Colonic mucosa (tissue), 4 donors: ENCODE measurements at regions not wholly inside any gene's neighbourhood (a gene's known extent, or its start where the extent isn't known, plus 50 kb on each side); places are given as distances from the start of the nearest gene placed in this dataset.

Experiments used
- DNase-seq: peaks from one replicate; pipeline ENCODE4 v3.0.0-alpha.2; 2020
- H3K27ac ChIP-seq: fragments of 200-600 bp; one replicate; pipeline ENCODE4 v1.8.0; 2021
- H3K27me3 ChIP-seq: fragments of 200-600 bp; one replicate; pipeline ENCODE4 v1.8.0; 2021
- H3K36me3 ChIP-seq: fragments of 200-600 bp; one replicate; pipeline ENCODE4 v1.8.0; 2021
- H3K4me1 ChIP-seq: fragments of 200-600 bp; one replicate; pipeline ENCODE4 v1.8.0; 2021; ENCODE audit warnings: mild to moderate bottlenecking
- H3K4me3 ChIP-seq: fragments of 200-600 bp; one replicate; pipeline ENCODE4 v1.8.0; 2021
- H3K9ac ChIP-seq, 2 donors: one replicate each; pipeline ENCODE4 v1.7.0; 2013; ENCODE audit warnings: control low read depth in 2 of 2, low read depth in 2 of 2, low read length in 2 of 2
- H3K9me3 ChIP-seq: fragments of 200-600 bp; one replicate; pipeline ENCODE4 v1.8.0; 2021
- CTCF ChIP-seq: fragments of 200-600 bp; IDR thresholded peaks from one replicate; pipeline ENCODE4 v1.8.0; 2022; ENCODE audit warnings: antibody characterized with exemption, mild to moderate bottlenecking
- intact Hi-C: fragments of 100-400 bp; cut with DNase I; formaldehyde crosslinking; loops from one replicate; pipeline ENCODE4 v1.14.1; 2022
- donor health status: healthy.
- donor health status: DM: no; HTN: no; CAD: no.
- donor health status: DM: no; HTN: no; CAD: no.

GRCh38 chr2:217138284-217138683, 278.4 kb upstream of the TNP1 start:
- Histone ChIP-seq H3K4me1 (no peaks in the 10 kb centered on the region), H3K27ac (no peak overlapping the region), H3K9ac (no peak overlapping the region), H3K27me3 (no peaks in the 10 kb centered on the region), H3K9me3 (no peaks in the 10 kb centered on the region), H3K4me3 (no peak overlapping the region), H3K36me3 (no peaks in the 10 kb centered on the region)
- no peak for TF ChIP-seq CTCF
- DNase-seq: no peak
- intact Hi-C loops: no loop called here

GRCh38 chr2:217127744-217128143, 267.9 kb upstream of the TNP1 start:
- Histone ChIP-seq H3K36me3 (no peaks in the 10 kb centered on the region), H3K27me3 (no peaks in the 10 kb centered on the region), H3K9me3 (no peaks in the 10 kb centered on the region), H3K4me1 (no peaks in the 10 kb centered on the region), H3K4me3 (no peak overlapping the region), H3K9ac (no peak overlapping the region), H3K27ac (no peak overlapping the region)
- TF ChIP-seq CTCF: no peak
- intact Hi-C loops: no loop called here
- no peak for DNase-seq

- no peaks in the 10 kb centered on the region for H3K4me1 ChIP-seq
- no peak overlapping the region for H3K4me3 ChIP-seq
- no peak overlapping the region for H3K27ac ChIP-seq
- no peaks in the 10 kb centered on the region for H3K36me3 ChIP-seq
- no peak for DNase-seq
- no peaks in the 10 kb centered on the region for H3K27me3 ChIP-seq
- intact Hi-C loops: no loop called here
- no peak for TF ChIP-seq CTCF
- no peaks in the 10 kb centered on the region for H3K9me3 ChIP-seq
- no peak overlapping the region for H3K9ac ChIP-seq
These were observed 265.1 kb upstream of the TNP1 start for GRCh38 chr2:217125014-217125413.

GRCh38 chr2:217124050-217124449, 264.2 kb upstream of the TNP1 start:
- DNase-seq: no peak
- Histone ChIP-seq H3K27me3 (no peaks in the 10 kb centered on the region), H3K9ac (no peak overlapping the region), H3K4me3 (no peak overlapping the region), H3K27ac (no peak overlapping the region), H3K4me1 (no peaks in the 10 kb centered on the region), H3K36me3 (no peaks in the 10 kb centered on the region), H3K9me3 (no peaks in the 10 kb centered on the region)
- intact Hi-C loops: no loop called here
- no peak for TF ChIP-seq CTCF

- no peak for TF ChIP-seq CTCF
- no peak for DNase-seq
- no peaks in the 10 kb centered on the region for H3K36me3 ChIP-seq
- H3K9ac ChIP-seq: no peak overlapping the region
- H3K4me3 ChIP-seq: no peak overlapping the region
- H3K9me3 ChIP-seq: no peaks in the 10 kb centered on the region
- H3K27ac ChIP-seq: no peak overlapping the region
- H3K4me1 ChIP-seq: no peaks in the 10 kb centered on the region
- intact Hi-C loops: no loop called here
- H3K27me3 ChIP-seq: no peaks in the 10 kb centered on the region
These were observed 261.7 kb upstream of the TNP1 start for GRCh38 chr2:217121565-217121964.

GRCh38 chr2:217120429-217120828, 260.6 kb upstream of the TNP1 start:
- no peaks in the 10 kb centered on the region for H3K36me3 ChIP-seq
- TF ChIP-seq CTCF: no peak
- H3K9me3 ChIP-seq: no peaks in the 10 kb centered on the region
- H3K27ac ChIP-seq: no peak overlapping the region
- no peaks in the 10 kb centered on the region for H3K27me3 ChIP-seq
- H3K9ac ChIP-seq: no peak overlapping the region
- H3K4me1 ChIP-seq: no peaks in the 10 kb centered on the region
- intact Hi-C loops: no loop called here
- no peak overlapping the region for H3K4me3 ChIP-seq
- no peak for DNase-seq
